Lower leg skin (tissue), 3 donors: ENCODE measurements at regions not wholly inside any gene's neighbourhood (a gene's known extent, or its start where the extent isn't known, plus 50 kb on each side); places are given as distances from the start of the nearest gene placed in this dataset.

ENCODE experiments used
- POLR2A ChIP-seq, 2 donors: fragments of 450-650 bp; IDR thresholded peaks; one replicate each; pipeline ENCODE4 v1.6.1; 2016 to 2017; ENCODE audit warnings: antibody characterized with exemption in 2 of 2, mild to moderate bottlenecking in 1 of 2, moderate library complexity in 1 of 2
- TF ChIP-seq, protein P1 (sequence below), 3 donors: fragments of 450-650 bp; IDR thresholded peaks; one replicate each; pipeline ENCODE4 v1.5.1; 2016; ENCODE audit warnings: antibody characterized with exemption in 3 of 3, mild to moderate bottlenecking in 3 of 3, moderate library complexity in 2 of 3

DNA sequence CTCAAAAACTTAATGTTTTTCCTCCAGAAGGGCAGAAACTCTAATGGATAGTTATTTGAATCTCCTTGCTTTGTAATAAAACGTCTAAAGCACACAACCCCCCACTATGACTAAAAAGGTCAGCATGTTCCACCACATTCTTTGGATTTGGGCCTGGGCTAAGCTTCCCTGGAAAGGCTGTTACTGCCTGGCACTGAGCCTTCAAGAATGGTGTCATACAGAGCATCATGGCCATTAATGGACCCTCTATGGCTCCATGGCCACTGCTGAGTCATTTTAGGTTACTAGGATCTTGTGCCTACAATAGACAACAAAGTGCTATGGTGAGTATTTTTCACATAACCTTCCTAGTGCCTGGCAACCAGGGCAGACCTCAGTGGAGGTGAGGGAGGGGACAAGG lies 242.6 kb upstream of the FAT3 start:
- TF ChIP-seq, protein P1, sequence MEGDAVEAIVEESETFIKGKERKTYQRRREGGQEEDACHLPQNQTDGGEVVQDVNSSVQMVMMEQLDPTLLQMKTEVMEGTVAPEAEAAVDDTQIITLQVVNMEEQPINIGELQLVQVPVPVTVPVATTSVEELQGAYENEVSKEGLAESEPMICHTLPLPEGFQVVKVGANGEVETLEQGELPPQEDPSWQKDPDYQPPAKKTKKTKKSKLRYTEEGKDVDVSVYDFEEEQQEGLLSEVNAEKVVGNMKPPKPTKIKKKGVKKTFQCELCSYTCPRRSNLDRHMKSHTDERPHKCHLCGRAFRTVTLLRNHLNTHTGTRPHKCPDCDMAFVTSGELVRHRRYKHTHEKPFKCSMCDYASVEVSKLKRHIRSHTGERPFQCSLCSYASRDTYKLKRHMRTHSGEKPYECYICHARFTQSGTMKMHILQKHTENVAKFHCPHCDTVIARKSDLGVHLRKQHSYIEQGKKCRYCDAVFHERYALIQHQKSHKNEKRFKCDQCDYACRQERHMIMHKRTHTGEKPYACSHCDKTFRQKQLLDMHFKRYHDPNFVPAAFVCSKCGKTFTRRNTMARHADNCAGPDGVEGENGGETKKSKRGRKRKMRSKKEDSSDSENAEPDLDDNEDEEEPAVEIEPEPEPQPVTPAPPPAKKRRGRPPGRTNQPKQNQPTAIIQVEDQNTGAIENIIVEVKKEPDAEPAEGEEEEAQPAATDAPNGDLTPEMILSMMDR (IDR thresholded peaks at IDR 0.05), result no peak
- no peak for TF ChIP-seq POLR2A (IDR thresholded peaks at IDR 0.05)
